ELF-1 (cell line): ENCODE measurements at regions not wholly inside any gene's neighbourhood (a gene's known extent, or its start where the extent isn't known, plus 50 kb on each side); places are given as distances from the start of the nearest gene placed in this dataset.
"Not testable (repeated sequence)": the region's sequence is repeated elsewhere in the genome, so short reads cannot be mapped to it uniquely, and the experiment has no call there.

Experiments used
- DNase-seq: peaks from one replicate; pipeline ENCODE4 v3.0.0-alpha.2; 2016; ENCODE audit warnings: low read depth, low spot score

DNA sequence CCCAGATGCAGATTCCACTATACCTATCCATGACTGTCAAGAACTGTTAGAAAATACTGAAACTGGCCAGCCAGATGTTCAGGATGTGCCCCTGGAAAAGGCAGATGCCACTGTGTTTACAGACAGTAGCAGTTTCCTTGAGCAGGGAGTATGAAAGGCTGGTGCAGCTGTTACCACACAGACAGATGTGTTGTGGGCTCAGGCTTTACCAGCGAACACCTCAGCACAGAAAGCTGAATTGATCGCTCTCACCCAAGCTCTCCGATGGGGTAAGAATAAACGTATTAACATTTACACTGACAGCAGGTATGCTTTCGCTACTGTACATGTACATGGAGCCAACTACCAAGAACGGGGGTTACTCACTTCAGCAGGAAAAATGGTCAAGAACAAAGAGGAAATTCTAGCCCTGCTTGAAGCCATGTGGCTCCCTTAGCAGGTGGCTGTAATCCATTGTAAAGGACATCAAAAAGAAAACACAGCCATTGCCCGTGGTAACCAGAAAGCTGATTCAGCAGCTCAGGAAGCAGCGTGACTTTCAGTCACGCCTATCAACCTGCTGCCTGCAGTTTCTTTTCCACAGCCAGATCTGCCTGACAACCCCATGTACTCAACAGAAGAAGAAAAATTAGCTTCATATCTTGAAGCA lies 459.7 kb upstream of the HTR1E start:
- DNase-seq, result peak; percentile 60

DNA sequence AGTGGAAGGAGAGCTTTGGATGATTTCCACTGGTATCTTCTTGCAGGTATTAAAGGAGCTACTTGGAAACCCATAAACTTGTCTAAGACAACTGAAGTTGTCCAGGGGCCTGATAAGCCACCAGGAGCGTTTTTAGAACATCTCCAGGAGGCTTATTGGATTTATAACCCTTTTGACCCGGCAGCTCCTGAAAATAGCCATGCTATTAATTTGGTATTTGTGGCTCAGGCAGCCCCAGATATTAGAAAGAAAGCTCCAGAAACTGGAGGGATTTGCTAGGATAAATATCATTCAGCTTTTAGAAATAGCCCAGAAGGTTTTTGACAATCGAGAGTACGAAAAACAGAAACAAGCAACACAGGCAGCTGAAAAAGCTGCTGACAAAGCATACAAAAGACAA lies 461.0 kb upstream of the HTR1E start:
- DNase-seq, result no peak

DNA sequence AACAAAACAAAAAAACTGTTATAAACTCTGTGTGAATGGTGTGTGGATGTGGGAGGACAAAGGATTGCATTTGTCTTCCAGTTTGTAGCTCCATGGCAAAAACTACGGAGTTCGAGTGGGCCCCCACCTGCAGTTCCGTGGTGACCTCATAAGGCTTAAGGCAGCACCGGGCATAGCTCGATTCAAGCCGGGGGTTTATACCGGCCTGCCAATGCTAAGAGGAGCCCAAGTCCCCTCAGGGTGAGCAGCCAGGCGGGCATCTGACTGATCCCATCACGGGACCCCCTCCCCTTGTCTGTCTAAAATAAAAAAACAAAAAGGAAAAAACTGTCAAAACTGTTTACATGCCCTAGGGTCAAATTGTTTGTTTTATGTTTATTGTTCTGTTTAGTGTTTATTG lies 463.2 kb upstream of the HTR1E start:
- no peak for DNase-seq

DNA sequence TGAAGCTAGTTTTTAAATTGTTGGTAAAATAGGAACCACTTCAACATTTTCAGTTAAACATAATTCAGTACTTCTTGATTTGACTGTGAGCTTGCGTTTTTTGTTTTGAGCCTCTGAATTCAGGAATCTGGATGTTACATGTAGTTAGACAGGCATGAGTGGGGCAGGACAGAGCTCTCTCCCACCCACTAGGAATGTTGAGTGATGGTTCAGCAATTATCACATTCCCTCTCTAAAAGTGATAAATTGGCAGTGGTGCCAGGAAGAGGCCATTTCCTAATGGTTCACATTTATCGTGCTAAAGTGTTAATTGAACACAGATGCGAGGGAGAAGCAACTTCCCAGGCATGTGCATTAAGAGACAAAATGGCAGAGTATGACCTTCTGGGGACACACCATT lies 465.5 kb upstream of the HTR1E start:
- DNase-seq, result no peak

DNA sequence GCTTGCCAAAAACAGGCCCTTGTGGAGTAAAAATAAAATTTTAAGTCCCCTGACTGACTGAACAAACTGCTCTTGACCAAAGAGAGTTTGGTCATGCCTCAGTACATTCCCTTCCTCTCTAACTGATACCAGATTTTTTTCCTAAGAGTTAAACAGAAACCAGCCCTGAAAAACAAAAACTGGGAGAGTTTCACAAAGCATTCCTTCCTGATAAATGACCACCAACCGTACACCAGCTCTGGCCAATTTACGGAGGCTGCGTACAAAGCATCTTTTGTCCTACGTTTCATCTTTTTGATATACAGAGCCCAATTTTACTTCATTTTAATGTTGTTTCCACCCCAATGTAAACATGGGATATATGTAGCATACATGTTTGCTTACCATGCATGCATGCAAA lies 477.4 kb upstream of the HTR1E start:
- DNase-seq, result no peak

DNA sequence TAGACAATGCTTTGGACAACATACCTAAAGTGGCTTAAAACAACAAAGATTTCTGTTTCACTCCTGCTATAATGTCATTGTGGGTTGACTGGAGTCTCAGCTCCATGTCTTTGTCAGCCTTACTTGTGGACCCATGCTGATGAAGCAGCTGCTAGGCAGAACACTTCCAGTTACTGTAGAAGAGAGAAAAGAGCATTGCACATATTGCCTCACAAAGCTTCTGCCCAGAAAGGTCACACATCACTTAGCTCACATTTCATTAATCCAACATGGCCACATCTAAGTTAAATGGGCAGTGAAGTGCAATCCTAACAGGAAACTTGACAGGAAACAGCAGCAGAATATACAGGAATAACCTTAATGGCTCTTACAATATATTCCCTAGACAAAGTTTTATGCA lies 480.5 kb upstream of the HTR1E start:
- no peak for DNase-seq

DNA sequence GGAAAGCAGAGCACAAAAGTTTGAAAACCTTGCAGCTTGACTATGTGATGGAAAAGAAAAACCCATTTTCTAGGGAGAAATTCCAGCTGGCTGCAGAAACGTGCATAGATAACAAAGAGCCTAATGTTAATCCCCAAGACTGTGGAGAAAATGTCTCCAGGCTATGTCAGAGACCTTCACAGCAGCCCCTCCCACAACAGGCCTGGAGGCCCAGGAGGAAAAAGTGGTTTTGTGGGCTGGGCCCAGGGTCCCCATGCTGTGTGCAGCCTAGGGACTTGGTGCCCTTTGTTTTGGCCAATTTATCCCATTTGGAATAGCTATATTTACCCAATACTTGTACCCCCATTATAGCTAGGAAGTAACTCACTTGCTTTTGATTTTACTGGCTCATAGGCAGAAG lies 484.1 kb upstream of the HTR1E start:
- DNase-seq, result no peak

DNA sequence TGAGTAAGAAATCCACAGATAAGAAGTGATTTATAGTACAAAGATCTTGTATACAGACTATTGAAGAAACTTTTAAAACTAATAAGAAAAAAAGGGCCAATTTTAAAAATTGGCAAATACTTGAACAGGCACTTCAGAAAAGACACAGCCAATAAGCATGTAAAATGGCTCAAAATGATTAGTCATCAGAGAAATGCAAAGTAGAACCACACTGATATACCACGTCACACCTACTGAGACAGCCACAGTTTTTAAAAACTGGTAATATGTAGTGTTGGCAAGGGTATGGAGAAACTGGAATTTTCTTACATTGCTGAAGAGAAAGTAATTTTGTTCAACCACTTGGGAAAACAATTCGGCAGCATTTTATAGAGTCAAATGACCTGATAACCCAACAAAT lies 488.9 kb upstream of the HTR1E start:
- no peak for DNase-seq

DNA sequence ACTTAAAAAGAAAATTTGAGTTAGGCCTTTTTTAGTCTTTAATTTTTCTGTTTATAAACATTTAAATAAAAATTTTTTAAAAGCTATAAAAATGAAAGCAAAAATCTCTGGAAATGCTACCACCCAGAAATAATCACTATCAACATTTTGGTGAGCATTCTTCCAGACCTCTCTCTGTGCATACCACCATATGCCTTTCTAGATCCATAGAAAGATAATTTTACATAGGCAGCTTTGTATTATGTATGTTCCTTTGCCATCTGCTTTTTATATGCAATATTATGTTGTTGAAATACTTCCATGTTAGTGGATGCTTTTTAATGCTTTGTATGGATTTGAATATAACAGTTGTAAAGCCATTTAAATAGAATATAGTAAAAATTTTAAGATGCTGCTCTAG lies 496.7 kb upstream of the HTR1E start:
- no peak for DNase-seq

DNA sequence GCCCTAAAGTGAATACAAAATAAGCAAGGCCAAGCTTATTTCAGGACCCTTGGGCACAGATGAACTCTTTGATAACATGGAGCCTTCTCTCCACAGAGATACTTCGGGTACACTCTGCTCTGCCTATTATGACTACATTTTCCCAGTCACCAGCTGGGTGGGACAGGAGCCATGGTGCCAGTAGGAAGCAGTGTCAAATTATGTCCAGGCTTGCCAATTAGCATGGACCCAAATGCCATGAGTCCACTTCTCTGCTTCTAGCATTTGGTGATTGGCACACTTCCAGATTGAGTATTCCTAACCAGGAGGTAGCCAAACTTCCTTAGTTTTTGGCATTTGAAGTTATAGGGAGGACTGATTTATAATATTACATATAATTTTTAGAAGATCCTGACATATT lies 513.8 kb upstream of the HTR1E start:
- no peak for DNase-seq

DNA sequence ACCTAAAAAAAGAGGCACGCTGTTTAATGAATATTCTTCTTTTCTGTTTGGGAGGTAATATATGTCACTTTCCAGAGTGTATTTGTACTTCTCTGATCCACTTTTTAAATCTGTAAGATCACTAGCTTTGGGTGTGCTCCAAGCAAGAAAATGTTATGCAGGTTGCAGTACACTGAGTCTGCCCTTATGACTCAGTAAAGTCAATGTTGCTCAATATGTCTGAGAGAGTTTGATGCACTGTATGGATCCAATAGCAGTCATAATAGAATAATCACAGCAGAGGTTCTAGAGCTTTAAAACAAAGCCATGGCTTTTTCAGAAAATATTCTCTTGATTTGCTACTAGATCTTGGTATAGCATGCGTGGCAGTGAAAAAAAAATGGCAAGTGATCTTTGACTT lies 525.3 kb upstream of the HTR1E start:
- no peak for DNase-seq

DNA sequence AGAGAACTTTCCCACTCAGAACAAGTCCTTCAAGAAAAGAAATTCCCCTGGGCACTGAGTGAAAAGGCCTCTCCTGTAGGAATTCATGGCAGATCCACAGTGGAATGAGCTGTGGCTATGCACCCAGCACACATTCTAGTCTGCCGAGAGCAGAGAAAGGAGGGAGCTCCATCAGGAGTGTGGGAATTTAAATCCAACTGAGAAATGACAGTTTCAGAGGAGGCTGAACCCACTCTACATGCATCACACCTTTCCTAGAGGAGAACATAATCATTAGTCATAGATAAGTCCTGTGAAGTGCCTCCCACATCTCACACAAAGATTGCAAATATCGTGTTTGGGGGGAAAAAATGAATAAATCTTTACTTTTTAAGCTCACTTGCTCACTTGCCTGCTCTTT lies 530.2 kb upstream of the HTR1E start:
- no peak for DNase-seq

DNA sequence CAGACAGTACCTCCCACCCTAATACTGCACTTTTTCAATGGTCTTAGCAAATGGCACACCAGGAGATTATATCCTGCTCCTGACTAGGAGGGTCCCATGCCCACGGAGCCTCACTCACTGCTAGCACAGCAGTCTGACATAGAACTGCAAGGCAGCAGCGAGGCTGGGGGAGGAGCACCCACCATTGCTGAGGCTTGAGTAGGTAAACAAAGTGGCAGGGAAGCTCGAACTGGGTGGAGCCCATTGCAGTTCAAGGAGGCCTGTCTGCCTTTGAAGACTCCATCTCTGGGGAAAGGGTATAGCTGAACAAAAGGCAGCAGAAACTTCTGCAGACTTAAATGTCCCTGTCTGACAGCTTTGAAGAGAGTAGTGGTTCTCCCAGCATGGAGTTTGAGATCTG lies 544.5 kb upstream of the HTR1E start:
- DNase-seq, result not testable (repeated sequence)

DNA sequence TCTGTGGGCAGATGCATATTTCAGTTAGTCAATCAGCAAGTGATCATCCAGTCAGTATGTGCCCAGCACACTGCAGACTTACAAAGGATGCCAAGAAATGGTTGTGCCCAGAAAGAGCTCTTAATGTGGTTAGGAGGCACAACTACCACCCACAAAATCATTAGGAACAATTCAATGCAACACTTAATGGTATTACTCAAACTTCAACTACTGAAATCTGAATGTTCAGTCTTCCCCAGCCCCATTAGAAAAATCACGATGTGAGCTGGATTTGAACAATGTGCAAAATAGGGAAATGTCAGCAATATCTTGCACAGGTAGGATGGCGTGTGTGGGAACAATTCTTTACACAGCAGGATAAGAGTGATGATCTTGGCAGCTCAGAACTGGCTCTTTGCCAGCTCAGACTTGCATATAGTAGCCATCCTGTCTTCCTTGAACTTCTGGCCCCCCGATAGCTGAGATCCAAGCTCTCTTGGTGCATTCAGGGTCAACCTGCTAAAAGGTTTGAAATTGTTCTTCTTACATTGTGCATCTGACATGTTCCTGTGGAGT lies 556.7 kb upstream of the HTR1E start:
- DNase-seq, result no peak

DNA sequence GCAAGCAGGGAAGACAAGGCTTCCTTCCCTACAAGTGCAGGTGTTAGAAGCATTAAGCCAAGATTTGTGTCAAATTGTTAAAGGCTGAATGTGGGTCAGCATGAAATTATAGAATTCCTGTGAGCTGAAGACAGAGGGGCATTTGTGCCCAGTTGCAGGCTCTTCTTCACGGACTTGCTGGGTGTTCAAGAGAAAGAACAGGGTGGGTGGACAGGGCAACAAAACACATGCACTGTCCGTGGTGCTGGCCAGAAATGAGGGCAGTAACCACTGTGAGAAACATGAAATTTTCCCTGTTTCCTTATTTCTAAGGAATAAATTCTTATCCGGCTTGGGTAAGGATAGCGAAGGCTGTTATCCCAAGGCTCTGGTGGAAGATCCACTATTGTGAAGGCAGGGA lies 579.5 kb upstream of the HTR1E start:
- DNase-seq, result no peak

DNA sequence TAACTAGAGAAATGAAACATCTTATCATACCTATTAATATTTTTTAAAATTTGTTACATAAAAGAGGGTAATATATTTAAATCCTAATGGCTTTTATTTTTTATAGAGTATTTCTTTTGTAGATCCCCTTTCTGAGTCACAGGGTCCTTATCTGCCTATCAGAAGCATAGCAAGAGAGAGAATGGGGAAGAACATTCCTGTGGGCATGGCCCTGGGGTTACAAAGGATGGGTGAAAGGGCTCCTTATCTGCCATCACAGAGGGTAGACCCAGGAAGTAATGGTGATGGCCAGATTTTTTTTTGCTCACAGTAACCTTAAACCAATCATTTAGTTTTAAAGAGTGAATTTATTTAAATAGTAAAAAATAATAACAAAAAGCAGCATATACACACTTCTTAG lies 582.1 kb upstream of the HTR1E start:
- no peak for DNase-seq

DNA sequence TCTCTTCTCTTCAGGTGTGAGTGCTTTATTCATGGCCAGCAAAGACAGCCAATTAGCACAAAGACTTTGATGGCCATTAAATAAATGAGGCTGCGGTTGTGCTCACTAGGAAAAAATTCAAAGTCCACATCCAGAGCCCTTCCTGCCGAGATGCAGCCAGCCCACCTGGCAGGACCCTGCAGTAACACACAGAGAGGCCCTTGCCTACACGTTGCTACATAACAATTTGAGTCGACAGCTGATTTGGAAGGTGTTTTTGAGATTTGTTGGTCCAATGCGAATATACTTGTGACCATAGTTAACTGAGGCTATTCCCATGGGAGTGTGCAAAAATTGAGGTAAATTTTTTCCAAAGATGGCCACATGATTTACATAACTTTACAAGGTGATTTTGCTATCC lies 605.4 kb upstream of the HTR1E start:
- DNase-seq, result no peak

DNA sequence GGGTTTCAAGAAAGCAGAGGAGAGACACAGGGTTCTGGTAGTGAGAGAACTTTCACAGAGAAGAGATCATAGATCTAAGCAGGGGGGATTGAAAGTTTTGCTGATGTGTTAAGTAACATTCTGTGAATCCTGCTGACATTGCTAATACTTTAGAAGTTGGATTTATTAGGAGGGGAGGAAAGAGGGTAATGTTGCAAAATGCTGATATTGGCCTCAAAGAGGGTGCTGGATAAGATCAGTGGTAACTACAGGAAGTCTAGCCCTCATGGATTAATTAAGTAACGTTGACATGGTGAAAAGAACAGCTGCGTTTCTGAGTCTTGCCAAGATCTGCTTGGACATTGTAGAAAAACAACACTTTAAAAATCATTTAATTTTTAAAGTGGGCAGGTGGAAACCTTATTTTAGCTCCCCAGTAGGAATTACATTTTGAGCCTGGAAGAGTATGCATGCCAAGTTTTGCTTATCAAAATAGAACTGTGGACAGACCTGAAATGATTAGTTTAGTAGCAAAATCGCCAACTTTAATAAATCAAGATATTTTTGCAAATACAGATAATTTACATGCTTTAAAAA lies 606.0 kb upstream of the HTR1E start:
- DNase-seq, result no peak

DNA sequence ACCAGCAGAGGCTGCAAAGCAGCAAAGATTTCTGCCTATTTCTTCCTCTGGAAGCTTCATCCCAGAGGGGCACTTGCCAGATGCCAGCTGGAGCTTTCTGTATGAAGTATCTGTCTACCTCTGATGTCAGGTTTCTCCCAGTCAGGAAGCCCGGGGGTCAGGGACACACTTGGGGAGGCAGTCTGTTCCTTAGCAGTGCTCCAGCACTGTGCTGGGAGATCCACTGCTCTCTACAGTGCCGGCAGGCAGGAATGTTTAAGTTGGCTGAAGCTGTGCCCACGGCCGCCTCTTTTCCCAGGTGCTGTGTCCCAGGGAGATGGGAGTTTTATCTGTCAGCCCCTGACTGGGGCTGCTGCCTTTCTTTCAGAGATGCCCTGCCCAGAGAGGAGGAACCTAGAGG lies 631.1 kb upstream of the HTR1E start:
- DNase-seq, result no peak

DNA sequence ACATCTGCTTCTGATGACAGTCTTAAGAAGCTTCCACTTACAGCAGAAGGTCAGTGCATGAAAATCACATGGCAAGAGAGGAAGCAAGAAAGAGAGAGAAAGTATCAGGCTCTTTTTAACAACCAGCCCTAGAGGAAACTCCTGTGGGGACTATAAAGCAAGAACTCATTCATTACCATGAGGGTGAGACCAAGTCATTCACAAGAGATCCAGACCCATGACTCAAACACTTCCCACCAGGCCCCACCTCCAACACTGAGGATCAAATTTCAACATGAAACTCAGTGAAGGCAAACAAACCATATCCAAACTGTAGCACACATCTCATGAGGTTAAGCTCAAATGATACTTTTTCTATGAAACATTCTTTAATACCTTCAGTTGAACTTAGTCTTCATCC lies 643.2 kb upstream of the SYNCRIP start:
- no peak for DNase-seq

DNA sequence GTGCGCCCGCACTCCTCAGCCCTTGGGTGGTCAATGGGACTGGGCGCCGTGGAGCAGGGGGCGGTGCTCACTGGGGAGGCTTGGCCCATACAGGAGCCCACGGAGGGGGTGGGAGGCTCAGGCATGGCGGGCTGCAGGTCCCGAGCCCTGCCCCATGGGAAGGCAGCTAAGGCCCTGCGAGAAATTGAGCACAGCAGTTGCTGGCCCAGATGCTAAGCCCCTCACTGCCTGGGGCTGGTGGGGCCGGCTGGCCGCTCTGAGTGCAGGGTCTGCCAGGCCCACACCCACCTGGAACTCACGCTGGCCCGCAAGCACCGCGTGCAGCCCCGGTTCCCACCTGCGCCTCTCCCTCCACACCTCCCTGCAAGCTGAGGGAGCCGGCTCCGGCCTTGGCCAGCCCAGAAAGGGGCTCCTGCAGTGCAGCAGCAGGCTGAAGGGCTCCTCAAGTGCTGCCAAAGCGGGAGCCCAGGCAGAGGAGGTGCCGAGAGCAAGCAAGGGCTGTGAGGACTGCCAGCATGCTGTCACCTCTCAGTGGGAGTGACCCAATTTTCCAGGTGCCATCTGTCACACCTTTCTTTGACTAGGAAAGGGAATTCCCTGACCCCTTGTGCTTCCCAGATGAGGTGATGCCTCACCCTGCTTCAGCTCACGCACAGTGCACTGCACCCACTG lies 642.3 kb upstream of the SYNCRIP start:
- not testable (repeated sequence) for DNase-seq

DNA sequence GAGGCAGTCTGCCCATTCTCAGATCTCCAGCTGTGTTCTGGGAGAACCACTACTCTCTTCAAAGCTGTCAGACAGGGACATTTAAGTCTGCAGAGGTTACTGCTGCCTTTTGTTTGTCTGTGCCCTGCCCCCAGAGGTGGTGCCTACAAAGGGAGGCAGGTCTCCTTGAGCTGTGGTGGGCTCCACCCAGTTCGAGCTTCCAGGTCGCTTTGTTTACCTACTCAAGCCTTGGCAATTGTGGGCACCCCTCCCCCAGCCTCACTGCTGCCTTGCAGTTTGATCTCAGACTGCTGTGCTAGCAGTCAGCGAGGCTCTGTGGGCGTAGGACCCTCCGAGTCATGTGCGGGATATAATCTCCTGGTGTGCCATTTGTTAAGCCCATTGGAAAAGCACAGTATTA lies 640.9 kb upstream of the SYNCRIP start:
- DNase-seq, result not testable (repeated sequence)

DNA sequence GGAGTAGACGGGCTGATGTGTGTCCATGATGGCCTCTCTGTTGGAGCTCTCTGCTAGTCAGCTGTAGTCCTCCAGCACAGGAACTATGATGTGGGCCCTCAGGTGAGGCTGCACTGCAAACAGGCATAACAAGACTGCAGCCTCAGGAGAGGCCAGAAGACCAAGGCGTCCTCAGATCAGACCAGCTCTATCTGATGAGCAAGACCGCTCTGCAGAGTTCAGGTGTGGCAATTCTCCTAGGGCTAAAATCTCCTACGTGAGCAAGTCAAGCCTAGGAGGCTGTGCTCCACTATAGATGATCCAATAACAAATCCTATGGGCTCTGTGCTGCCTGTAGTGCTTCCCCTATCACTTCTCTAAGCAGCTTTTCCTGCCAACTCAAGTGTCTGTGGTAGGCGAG lies 633.4 kb upstream of the SYNCRIP start:
- no peak for DNase-seq
